Muscle of leg (tissue), 3 donors: ENCODE measurements at regions not wholly inside any gene's neighbourhood (a gene's known extent, or its start where the extent isn't known, plus 50 kb on each side); places are given as distances from the start of the nearest gene placed in this dataset.
"Not testable (repeated sequence)": the region's sequence is repeated elsewhere in the genome, so short reads cannot be mapped to it uniquely, and the experiment has no call there.

ENCODE experiments used
- DNase-seq: peaks from one replicate; pipeline ENCODE4 v3.0.0; 2013
- H3K27ac ChIP-seq: one replicate; pipeline ENCODE4 v1.5.1; 2013; ENCODE audit warnings: mild to moderate bottlenecking, low read length, control low read depth
- H3K27me3 ChIP-seq: one replicate; pipeline ENCODE4 v1.6.1; 2013; ENCODE audit warnings: low read length; ENCODE audit not compliant: control insufficient read depth, insufficient read depth
- H3K36me3 ChIP-seq: one replicate; pipeline ENCODE4 v1.6.1; 2013; ENCODE audit warnings: low read length; ENCODE audit not compliant: control insufficient read depth, insufficient read depth
- H3K4me1 ChIP-seq: one replicate; pipeline ENCODE4 v1.6.1; 2013; ENCODE audit warnings: low read length; ENCODE audit not compliant: control insufficient read depth, insufficient read depth
- H3K4me3 ChIP-seq: one replicate; pipeline ENCODE4 v1.5.1; 2013; ENCODE audit warnings: low read length, control low read depth
- H3K9me3 ChIP-seq: replicated peaks from 2 replicates; pipeline ENCODE4 v1.6.1; 2013; ENCODE audit warnings: low read depth, low read length; ENCODE audit not compliant: control insufficient read depth
- WGBS: methylation state at CpG from one replicate; pipeline ENCODE4 v1.1.5; 2013; ENCODE audit warnings: missing lambda C conversion rate; ENCODE audit not compliant: insufficient coverage; 5-methylcytosine and 5-hydroxymethylcytosine counted together

DNA sequence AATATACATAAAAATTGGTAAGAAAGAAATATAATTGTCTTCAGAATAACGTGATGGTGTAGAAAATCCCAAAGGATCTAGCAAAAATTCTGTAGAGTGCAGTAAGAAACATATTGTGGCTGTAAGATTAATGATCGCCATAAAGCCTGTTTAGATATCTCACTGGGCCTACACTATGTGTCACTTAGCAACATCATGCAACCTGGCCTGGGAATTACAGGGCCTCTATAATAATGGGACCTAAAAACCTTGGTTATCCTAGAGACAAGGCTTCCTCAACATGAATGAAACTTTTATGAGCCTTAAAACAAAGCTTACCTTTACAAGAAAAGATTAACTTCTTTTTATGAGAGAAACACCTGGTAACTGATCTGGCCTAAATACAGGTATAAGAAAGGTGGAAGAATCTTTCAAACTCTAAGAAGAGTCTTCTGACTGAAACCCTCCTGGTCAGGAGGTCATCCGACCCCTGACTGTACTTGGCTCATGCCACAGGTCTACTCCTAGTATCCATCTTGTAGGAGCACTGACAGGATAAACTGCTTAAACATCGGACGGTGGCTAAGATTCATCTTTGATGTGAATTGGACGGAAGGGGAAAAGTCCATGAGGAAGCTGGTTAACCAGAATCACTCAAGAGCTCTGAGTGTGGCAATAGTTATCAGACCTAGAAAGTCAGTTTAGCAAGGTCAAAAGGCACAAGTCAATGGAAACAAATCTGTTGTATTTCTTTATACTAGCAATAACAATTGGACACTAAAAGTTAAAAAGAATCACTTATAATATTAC lies 1155.1 kb upstream of the SORCS1 start:
- H3K36me3 ChIP-seq = no peaks in the 10 kb centered on the region

GRCh38 chr10:108315636-108316035 lies 1151.1 kb upstream of the SORCS1 start:
- not testable (repeated sequence) for H3K27me3 ChIP-seq, H3K9me3 ChIP-seq, H3K4me1 ChIP-seq, H3K4me3 ChIP-seq, DNase-seq, H3K27ac ChIP-seq, H3K36me3 ChIP-seq
- WGBS = 80% methylated on average over 5 of the region's 25 CpGs

More for the DNA sequence above, 1155.1 kb upstream of the SORCS1 start:
- H3K9me3 ChIP-seq = no peaks in the 10 kb centered on the region
- no peaks in the 10 kb centered on the region for H3K4me1 ChIP-seq
- no peak overlapping the region for H3K4me3 ChIP-seq
- DNase-seq = no peak
- no peak overlapping the region for H3K27ac ChIP-seq
- WGBS = 82% methylated on average over 4 of the region's 6 CpGs
- no peaks in the 10 kb centered on the region for H3K27me3 ChIP-seq

- Histone ChIP-seq H3K27ac (no peak overlapping the region), H3K27me3 (no peaks in the 10 kb centered on the region), H3K4me3 (no peak overlapping the region), H3K4me1 (no peaks in the 10 kb centered on the region), H3K9me3 (no peaks in the 10 kb centered on the region), H3K36me3 (no peaks in the 10 kb centered on the region)
- no peak for DNase-seq
- no CpG with 5 or more reads among the region's 7 CpGs for WGBS
These were observed 1143.4 kb upstream of the SORCS1 start for GRCh38 chr10:108307925-108308312.

DNA sequence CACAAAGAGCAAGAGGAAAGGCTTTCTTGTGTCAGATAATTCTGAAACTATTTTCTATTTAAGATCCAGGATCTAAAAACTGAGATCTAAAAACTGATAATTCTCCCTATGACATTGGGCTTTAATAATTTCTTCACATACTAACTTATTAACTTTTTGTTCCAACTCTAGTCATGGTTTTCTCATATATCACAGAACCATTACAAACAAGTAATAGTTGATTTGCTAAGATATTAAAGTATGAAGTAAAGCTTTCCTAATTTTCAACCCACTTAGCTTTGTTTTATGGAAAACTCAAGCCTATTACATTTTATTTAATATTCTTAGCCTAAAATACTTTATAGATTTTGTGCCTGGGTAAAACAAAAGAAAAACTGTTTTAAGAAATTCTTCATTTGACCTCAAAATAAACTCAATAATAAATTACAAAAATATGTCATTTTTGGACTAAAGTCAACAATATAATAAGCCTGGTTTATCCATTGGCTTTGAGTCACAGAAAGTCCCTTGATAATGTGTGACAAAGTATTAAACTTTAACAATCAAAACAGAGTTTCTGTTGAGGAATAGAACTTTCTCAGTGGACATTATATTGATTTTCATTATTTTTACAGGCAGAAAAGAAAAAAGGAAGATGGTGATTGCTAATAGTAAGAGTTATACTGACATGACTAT lies 1142.9 kb upstream of the SORCS1 start:
- Histone ChIP-seq H3K4me1 (no peaks in the 10 kb centered on the region), H3K27me3 (no peaks in the 10 kb centered on the region), H3K36me3 (no peaks in the 10 kb centered on the region), H3K27ac (no peak overlapping the region), H3K4me3 (no peak overlapping the region), H3K9me3 (no peaks in the 10 kb centered on the region)
- DNase-seq = no peak

GRCh38 chr10:108303149-108303548 lies 1138.6 kb upstream of the SORCS1 start:
- Histone ChIP-seq H3K36me3 (no peaks in the 10 kb centered on the region), H3K27ac (no peak overlapping the region), H3K27me3 (no peaks in the 10 kb centered on the region), H3K9me3 (no peaks in the 10 kb centered on the region), H3K4me3 (no peak overlapping the region), H3K4me1 (no peaks in the 10 kb centered on the region)
- WGBS = 76% methylated on average over 5 of the region's 5 CpGs
- peak; percentile 12 for DNase-seq

DNA sequence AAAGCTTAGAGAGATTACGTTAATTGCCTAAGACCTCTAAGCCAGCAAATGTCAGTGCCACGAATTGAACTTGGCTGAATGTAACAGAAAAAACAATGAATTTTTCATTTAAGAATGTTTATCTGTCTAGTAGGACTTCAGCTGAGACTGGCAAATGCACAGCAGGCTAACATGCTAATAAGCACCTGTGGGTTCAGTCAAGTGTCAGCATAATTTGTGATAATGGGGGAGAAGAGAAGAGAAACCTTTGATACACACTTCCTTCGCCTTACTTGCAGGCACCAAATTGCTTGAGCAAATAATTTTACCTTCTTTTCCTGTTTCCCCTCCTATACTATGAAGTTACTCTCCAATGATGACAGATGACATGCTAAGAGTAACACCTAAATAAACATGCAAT lies 1136.5 kb upstream of the SORCS1 start:
- WGBS = 67% methylated on average over 1 of the region's 3 CpGs
- no peaks in the 10 kb centered on the region for H3K36me3 ChIP-seq
- H3K27me3 ChIP-seq = no peaks in the 10 kb centered on the region
- H3K4me3 ChIP-seq = no peak overlapping the region
- no peak for DNase-seq
- no peaks in the 10 kb centered on the region for H3K4me1 ChIP-seq
- no peak overlapping the region for H3K27ac ChIP-seq
- no peaks in the 10 kb centered on the region for H3K9me3 ChIP-seq

GRCh38 chr10:108290823-108291222 lies 1126.3 kb upstream of the SORCS1 start:
- DNase-seq = no peak
- H3K27ac ChIP-seq = no peak overlapping the region
- WGBS = no CpG with 5 or more reads among the region's 4 CpGs
- H3K27me3 ChIP-seq = no peaks in the 10 kb centered on the region
- peaks cover 4% of the 10 kb centered on the region for H3K9me3 ChIP-seq
- no peaks in the 10 kb centered on the region for H3K4me1 ChIP-seq
- H3K4me3 ChIP-seq = no peak overlapping the region
- H3K36me3 ChIP-seq = no peaks in the 10 kb centered on the region

DNA sequence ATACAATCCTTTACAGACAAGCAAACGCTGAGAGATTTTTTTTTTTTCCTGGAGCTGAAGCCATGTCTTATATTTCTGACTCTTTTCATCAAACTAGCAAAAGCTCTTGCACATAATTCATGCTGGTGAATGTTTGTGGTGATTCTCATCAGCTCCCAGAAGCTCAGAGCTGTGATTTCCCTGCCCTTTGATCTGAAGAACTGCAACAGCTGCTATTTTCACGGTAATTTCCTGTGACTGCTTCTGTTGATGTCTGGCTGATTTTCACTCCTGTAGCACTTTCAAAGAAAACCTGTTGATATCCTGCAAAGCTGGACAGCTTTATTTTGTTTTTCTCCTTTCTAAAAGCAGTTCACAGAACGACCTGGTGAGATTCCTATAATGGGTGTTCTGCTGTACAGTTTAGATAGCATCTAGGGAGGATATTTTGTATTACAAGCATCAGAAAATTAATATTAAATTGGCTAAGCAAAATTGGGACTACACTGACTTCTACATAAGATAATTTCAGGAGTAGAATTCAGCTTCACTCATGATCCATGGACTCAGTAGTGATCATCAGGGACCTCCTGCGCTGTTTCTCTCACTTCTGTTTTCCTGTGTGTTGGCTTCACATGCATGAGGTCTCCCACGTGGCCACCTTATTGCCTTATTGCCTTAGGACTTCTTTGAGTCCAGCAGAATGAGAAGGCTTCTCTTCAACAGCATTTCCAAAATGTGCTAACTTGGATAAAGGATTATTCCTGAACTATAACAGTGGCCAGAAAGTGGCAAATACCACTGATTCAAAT lies 1111.6 kb upstream of the SORCS1 start:
- Histone ChIP-seq H3K4me3 (no peak overlapping the region), H3K9me3 (peaks cover 3% of the 10 kb centered on the region), H3K36me3 (no peaks in the 10 kb centered on the region), H3K4me1 (no peaks in the 10 kb centered on the region), H3K27me3 (no peaks in the 10 kb centered on the region), H3K27ac (no peak overlapping the region)
- WGBS = 43% methylated on average over 3 of the region's 5 CpGs
- DNase-seq = no peak

DNA sequence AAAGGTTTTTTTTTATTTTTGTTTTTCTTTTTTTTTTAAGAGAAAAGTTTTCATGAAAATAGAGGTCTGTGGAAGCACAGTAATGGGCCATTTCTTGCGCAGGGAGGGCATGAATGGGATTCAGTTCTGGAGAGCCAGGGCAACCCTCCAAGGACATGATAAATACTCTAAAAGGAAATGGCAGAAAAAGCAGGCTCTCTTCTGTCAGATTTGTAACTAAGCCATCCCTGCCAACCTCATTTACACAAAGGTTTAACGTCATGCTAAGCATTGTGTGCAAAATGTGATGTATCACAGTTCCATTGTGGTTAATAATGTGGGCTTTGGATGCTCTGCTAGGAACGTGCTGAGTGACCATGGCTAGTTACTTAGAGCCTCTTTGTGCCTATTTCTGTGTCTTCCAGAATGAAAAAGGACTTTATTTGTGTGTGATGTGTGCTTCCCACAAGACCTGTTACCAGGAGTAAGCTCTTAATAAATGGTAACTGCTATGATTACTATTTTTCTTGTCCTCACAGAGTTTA lies 1095.9 kb upstream of the SORCS1 start:
- no peak overlapping the region for H3K4me3 ChIP-seq
- 100% methylated on average over 1 of the region's 3 CpGs for WGBS
- H3K27me3 ChIP-seq = no peaks in the 10 kb centered on the region
- DNase-seq = no peak
- H3K9me3 ChIP-seq = no peaks in the 10 kb centered on the region
- no peaks in the 10 kb centered on the region for H3K4me1 ChIP-seq
- no peak overlapping the region for H3K27ac ChIP-seq
- no peaks in the 10 kb centered on the region for H3K36me3 ChIP-seq

- no CpG with 5 or more reads among the region's 1 CpG for WGBS
- Histone ChIP-seq H3K4me1 (no peaks in the 10 kb centered on the region), H3K27me3 (no peaks in the 10 kb centered on the region), H3K27ac (no peak overlapping the region), H3K9me3 (peaks cover 11% of the 10 kb centered on the region), H3K4me3 (no peak overlapping the region), H3K36me3 (no peaks in the 10 kb centered on the region)
- no peak for DNase-seq
These were observed 1089.6 kb upstream of the SORCS1 start for GRCh38 chr10:108254089-108254488.
